H1 (cell line): ENCODE measurements at regions not wholly inside any gene's neighbourhood (a gene's known extent, or its start where the extent isn't known, plus 50 kb on each side); places are given as distances from the start of the nearest gene placed in this dataset.

Source experiments
- CTCF ChIA-PET: fragments of 300-600 bp; sonication (Branson Sonifier 250); formaldehyde crosslinking; loops from one replicate; lab custom pipeline; 2021; ENCODE audit not compliant: partially characterized antibody; lab: Charles Lee
- POLR2A ChIA-PET: fragments of 300-600 bp; sonication (Branson Sonifier 250); formaldehyde crosslinking; loops from one replicate; lab custom pipeline; 2021; ENCODE audit warnings: inconsistent platforms; ENCODE audit not compliant: partially characterized antibody; lab: Charles Lee
- DNase-seq, 2 experiments: peaks; one replicate each; pipeline versions ENCODE4 v3.0.0 to v3.0.0-alpha.2; 2010 to 2022; ENCODE audit warnings: low spot score in 2 of 2, low read depth in 1 of 2, mixed read lengths in 1 of 2
- FAIRE-seq: peaks from 2 replicates; lab custom pipeline; 2011; peaks lifted over from hg19 to GRCh38; lab: Jason Lieb, UNC
- H2AFZ ChIP-seq: 2 replicates; pipeline ENCODE4 v1.8.1; 2012; ENCODE audit warnings: low read length, inconsistent platforms
- H2AK5ac ChIP-seq: 2 replicates; pipeline ENCODE4 v1.6.1; 2013; ENCODE audit warnings: low read depth, low read length
- H2BK120ac ChIP-seq: replicated peaks from 2 replicates; pipeline ENCODE3; 2013; ENCODE audit warnings: low read depth, low read length, inconsistent platforms
- H2BK12ac ChIP-seq: 2 replicates; pipeline ENCODE4 v1.6.1; 2013; ENCODE audit warnings: low read depth, low read length
- H2BK15ac ChIP-seq: 2 replicates; pipeline ENCODE4 v1.6.1; 2013; ENCODE audit warnings: low read length
- H2BK20ac ChIP-seq: 2 replicates; pipeline ENCODE4 v1.6.1; 2013; ENCODE audit warnings: low read length
- H2BK5ac ChIP-seq: 2 replicates; pipeline ENCODE4 v1.6.1; 2013; ENCODE audit warnings: low read depth, low read length
- H3K14ac ChIP-seq: 2 replicates; pipeline ENCODE4 v1.6.1; 2013; ENCODE audit warnings: inconsistent platforms; ENCODE audit not compliant: insufficient read length
- H3K18ac ChIP-seq: 2 replicates; pipeline ENCODE4 v1.6.1; 2013; ENCODE audit warnings: low read length; ENCODE audit errors: extremely low read depth
- H3K23ac ChIP-seq: 2 replicates; pipeline ENCODE4 v1.6.1; 2013; ENCODE audit warnings: inconsistent platforms; ENCODE audit not compliant: insufficient read length
- H3K23me2 ChIP-seq: 2 replicates; pipeline ENCODE4 v1.6.1; 2013; ENCODE audit warnings: low read depth, low read length
- H3K27ac ChIP-seq: 2 replicates; pipeline ENCODE4 v1.6.1; 2011; ENCODE audit warnings: low read depth, low read length, inconsistent platforms
- H3K27me3 ChIP-seq, 4 experiments: replicated peaks in 1 of 4; 1 replicate in 1 of 4; 2 replicates in 3 of 4; pipeline versions ENCODE4 v1.6.1 to v1.8.1; 2011 to 2013; ENCODE audit warnings: low read length in 3 of 4, mild to moderate bottlenecking in 3 of 4, inconsistent platforms in 2 of 4, mixed read lengths in 2 of 4, moderate library complexity in 1 of 4; ENCODE audit not compliant: control insufficient read depth in 3 of 4, insufficient read depth in 3 of 4; ENCODE audit errors: extremely low read depth in 1 of 4
- H3K36me3 ChIP-seq, 4 experiments: 2 replicates each; pipeline versions ENCODE4 v1.6.1 to v1.8.1; 2011 to 2013; ENCODE audit warnings: mild to moderate bottlenecking in 4 of 4, low read length in 3 of 4, moderate library complexity in 2 of 4, control low read depth in 1 of 4, inconsistent platforms in 1 of 4; ENCODE audit not compliant: insufficient read depth in 4 of 4, control insufficient read depth in 2 of 4
- H3K4ac ChIP-seq: replicated peaks from 2 replicates; pipeline ENCODE3; 2013; ENCODE audit warnings: low read length, low read depth, mixed read lengths, inconsistent platforms; ENCODE audit not compliant: insufficient read length
- H3K4me1 ChIP-seq, 4 experiments: replicated peaks in 1 of 4; 1 replicate in 1 of 4; 2 replicates in 3 of 4; pipeline versions ENCODE4 v1.6.1 to v1.8.1; 2011 to 2013; ENCODE audit warnings: low read length in 3 of 4, inconsistent platforms in 2 of 4, mixed read lengths in 1 of 4; ENCODE audit not compliant: insufficient read depth in 4 of 4, control insufficient read depth in 3 of 4
- H3K4me2 ChIP-seq, 2 experiments: 2 replicates each; pipeline versions ENCODE4 v1.6.1 to v1.8.1; 2011 to 2013; ENCODE audit warnings: low read depth in 2 of 2, low read length in 2 of 2, control low read depth in 1 of 2, inconsistent platforms in 1 of 2, mild to moderate bottlenecking in 1 of 2; ENCODE audit not compliant: insufficient read depth in 1 of 2
- H3K4me3 ChIP-seq, 4 experiments: fragments of 200-600, 300-600 bp in 1 of 4; sonication (generic), shearing (Covaris generic), sonication (Bioruptor Twin) in 1 of 4; 2 replicates each; pipeline versions ENCODE4 v1.5.1 to v1.8.1; 2011 to 2016; ENCODE audit warnings: low read length in 4 of 4, low read depth in 3 of 4, control low read depth in 2 of 4, inconsistent platforms in 2 of 4, mild to moderate bottlenecking in 2 of 4, mixed read lengths in 1 of 4, moderate library complexity in 1 of 4; ENCODE audit not compliant: insufficient read depth in 2 of 4; ENCODE audit errors: extremely low read depth in 1 of 4
- H3K56ac ChIP-seq: replicated peaks from 2 replicates; pipeline ENCODE3; 2013; ENCODE audit warnings: low read depth, mild to moderate bottlenecking, mixed read lengths, low read length, inconsistent platforms; ENCODE audit not compliant: insufficient read length
- H3K79me1 ChIP-seq: 2 replicates; pipeline ENCODE4 v1.6.1; 2013; ENCODE audit warnings: low read depth, low read length, control low read depth
- H3K79me2 ChIP-seq, 2 experiments: 2 replicates each; pipeline versions ENCODE4 v1.6.1 to v1.8.1; 2012 to 2013; ENCODE audit warnings: low read length in 2 of 2, mild to moderate bottlenecking in 2 of 2, inconsistent platforms in 1 of 2; ENCODE audit not compliant: insufficient read depth in 2 of 2, control insufficient read depth in 1 of 2
- H3K9ac ChIP-seq, 4 experiments: replicated peaks in 1 of 4; 1 replicate in 1 of 4; 2 replicates in 3 of 4; pipeline versions ENCODE4 v1.6.1 to v1.8.1; 2011 to 2013; ENCODE audit warnings: low read depth in 3 of 4, low read length in 3 of 4, control low read depth in 2 of 4, mild to moderate bottlenecking in 2 of 4, moderate library complexity in 2 of 4, inconsistent platforms in 1 of 4; ENCODE audit errors: extremely low read depth in 1 of 4
- H3K9me3 ChIP-seq, 2 experiments: 2 replicates each; pipeline versions ENCODE4 v1.6.1 to v1.8.1; 2012 to 2013; ENCODE audit warnings: mild to moderate bottlenecking in 2 of 2, moderate library complexity in 2 of 2, control low read depth in 1 of 2, inconsistent platforms in 1 of 2, low read depth in 1 of 2, low read length in 1 of 2, mixed read lengths in 1 of 2; ENCODE audit not compliant: insufficient read depth in 2 of 2
- H4K20me1 ChIP-seq, 2 experiments: replicated peaks in 1 of 2; 2 replicates each; pipeline versions ENCODE3 to v1.8.1; 2011 to 2013; ENCODE audit warnings: inconsistent platforms in 2 of 2, low read length in 2 of 2, mild to moderate bottlenecking in 1 of 2; ENCODE audit not compliant: insufficient read depth in 2 of 2, control insufficient read depth in 1 of 2
- H4K5ac ChIP-seq: 2 replicates; pipeline ENCODE4 v1.6.1; 2013; ENCODE audit warnings: low read length, low read depth, mixed read lengths, inconsistent platforms; ENCODE audit not compliant: insufficient read length
- H4K8ac ChIP-seq: 2 replicates; pipeline ENCODE4 v1.8.0; 2013; ENCODE audit warnings: mild to moderate bottlenecking, moderate library complexity, low read length, inconsistent platforms; ENCODE audit not compliant: insufficient read depth; ENCODE audit errors: extremely low read depth
- H4K91ac ChIP-seq: replicated peaks from 2 replicates; pipeline ENCODE3; 2013; ENCODE audit warnings: low read length, mixed read lengths, inconsistent platforms; ENCODE audit not compliant: insufficient read length
- EZH2 ChIP-seq: fragments of 200-600 bp; sonication (generic); IDR thresholded peaks from 2 replicates; pipeline ENCODE4 v1.7.1; 2012; ENCODE audit warnings: low read depth, mild to moderate bottlenecking, moderate library complexity, low read length, inconsistent platforms; ENCODE audit not compliant: severe bottlenecking
- KDM4A ChIP-seq: IDR thresholded peaks from one replicate; pipeline ENCODE4 v1.7.1; 2012; ENCODE audit warnings: low read depth, mild to moderate bottlenecking, moderate library complexity, low read length, inconsistent platforms; ENCODE audit not compliant: severe bottlenecking
- POLR2A ChIP-seq, 2 experiments: IDR thresholded peaks; 1 replicate in 1 of 2; 2 replicates in 1 of 2; pipeline ENCODE4 v1.6.1; 2011; ENCODE audit warnings: low read depth in 2 of 2, low read length in 2 of 2, mild to moderate bottlenecking in 2 of 2; ENCODE audit errors: control extremely low read depth in 1 of 2
- RBBP5 ChIP-seq: IDR thresholded peaks from 2 replicates; pipeline ENCODE4 v1.7.1; 2012; ENCODE audit warnings: low read depth, mild to moderate bottlenecking, inconsistent platforms, low read length, moderate library complexity, borderline replicate concordance
- RXRA ChIP-seq: IDR thresholded peaks from 2 replicates; pipeline ENCODE4 v1.6.1; 2011; ENCODE audit warnings: low read depth, mild to moderate bottlenecking, low read length, moderate library complexity; ENCODE audit not compliant: insufficient read depth
- ZNF274 ChIP-seq: IDR thresholded peaks from 2 replicates; pipeline ENCODE4 v1.7.0; 2012; ENCODE audit warnings: low read length, borderline replicate concordance; ENCODE audit errors: extremely low read depth
- WGBS, 2 experiments: shearing (Covaris generic) in 1 of 2; methylation state at CpG; one replicate each; pipeline versions ENCODE4 v1.1.6 to v1.1.7; 2013 to 2015; ENCODE audit warnings: low lambda C conversion rate in 2 of 2, mixed read lengths in 2 of 2, inconsistent platforms in 1 of 2, low coverage in 1 of 2, missing lambda C conversion rate in 1 of 2; ENCODE audit not compliant: insufficient replicate concordance in 2 of 2, insufficient coverage in 1 of 2, insufficient read length in 1 of 2; ENCODE audit errors: extremely low coverage in 1 of 2, missing lambda C conversion rate in 1 of 2; 5-methylcytosine and 5-hydroxymethylcytosine counted together

GRCh38 chr9:40909821-40910220 lies 218.7 kb downstream of the FOXD4L6 start:
- POLR2A ChIA-PET, result no interaction called here
- H3K4me1 ChIP-seq, result no peaks in the 10 kb centered on the region
- TF ChIP-seq RXRA (no peak), POLR2A (IDR thresholded peaks at IDR 0.05; ENCODE audit: control extremely low read depth in 1 of 2, low read depth in 2 of 2, low read length in 2 of 2) (no peak), ZNF274 (no peak), EZH2 (no peak), RBBP5 (no peak), KDM4A (no peak)

More at GRCh38 chr9:40909821-40910220, 218.7 kb downstream of the FOXD4L6 start:
- Histone ChIP-seq H3K56ac (no peak overlapping the region), H4K91ac (no peak overlapping the region), H3K27me3 (peaks cover 16 to 37% (median 21%) of the 10 kb centered on the region in 4 experiments; a peak in 6 of 7 replicates), H2BK20ac (no peak overlapping the region), H3K4me3 (no peak overlapping the region), H3K23me2 (no peaks in the 10 kb centered on the region), H3K9ac (no peak overlapping the region), H2BK15ac (no peak overlapping the region), H3K79me1 (no peaks in the 10 kb centered on the region), H4K5ac (no peak overlapping the region), H3K14ac (no peak overlapping the region), H2BK5ac (no peak overlapping the region), H4K8ac (no peak overlapping the region), H4K20me1 (no peaks in the 10 kb centered on the region), H2AK5ac (no peak overlapping the region), H2BK12ac (no peak overlapping the region), H3K4me2 (no peak overlapping the region), H2BK120ac (no peak overlapping the region), H3K79me2 (no peaks in the 10 kb centered on the region), H3K23ac (no peak overlapping the region), H3K4ac (no peak overlapping the region), H2AFZ (no peak overlapping the region), H3K36me3 (peaks cover 0 to 7% (median 0%) of the 10 kb centered on the region in 4 experiments; a peak in 1 of 8 replicates), H3K9me3 (peaks cover 87 to 99% of the 10 kb centered on the region in 2 experiments), H3K18ac (no peak overlapping the region), H3K27ac (no peak overlapping the region)
- FAIRE-seq, result no peak
- CTCF ChIA-PET, result no interaction called here
- peak in 1 of 2 experiments; percentile 8 for DNase-seq
- WGBS, 2 experiments, result 88% methylated on average over 4 of the region's 4 CpGs; no CpG with 5 or more reads in 1 of the 2 experiments
